ENCODE measurements at regions not wholly inside any gene's neighbourhood (a gene's known extent, or its start where the extent isn't known, plus 50 kb on each side); places are given as distances from the start of the nearest gene placed in this dataset.
"Not testable (repeated sequence)": the region's sequence is repeated elsewhere in the genome, so short reads cannot be mapped to it uniquely, and the experiment has no call there.

- DNase-seq = no peak
- no peak for ATAC-seq
- H3K27me3 ChIP-seq (ENCODE audit: control insufficient read depth, insufficient read depth) = no peaks in the 10 kb centered on the region
- no peak overlapping the region for H3K4me3 ChIP-seq (ENCODE audit: low read length)
- intact Hi-C loops (cut with DNase I) = no loop called here
- no peak overlapping the region for H3K27ac ChIP-seq (ENCODE audit: low read length)
- H3K9me3 ChIP-seq (ENCODE audit: control insufficient read depth, low read length) = no peaks in the 10 kb centered on the region
- 86% methylated on average over 2 of the region's 2 CpGs for WGBS
- H3K4me1 ChIP-seq (ENCODE audit: control insufficient read depth, insufficient read depth, low read length) = no peaks in the 10 kb centered on the region
Observed at GRCh38 chr2:126275098-126275497, 380.9 kb upstream of the GYPC start.

- H3K27me3 ChIP-seq (ENCODE audit: control insufficient read depth, insufficient read depth); ATAC-seq; H3K27ac ChIP-seq (ENCODE audit: low read length); H3K4me1 ChIP-seq (ENCODE audit: control insufficient read depth, insufficient read depth, low read length); DNase-seq; intact Hi-C loops (cut with DNase I); H3K4me3 ChIP-seq (ENCODE audit: low read length); H3K9me3 ChIP-seq (ENCODE audit: control insufficient read depth, low read length): not testable (repeated sequence)
Observed at GRCh38 chr2:126276268-126276667, 379.7 kb upstream of the GYPC start.

GRCh38 chr2:126288362-126288761 is 367.6 kb upstream of the GYPC start:
- H3K27ac ChIP-seq (ENCODE audit: low read length) = no peak overlapping the region
- WGBS = 69% methylated on average over 1 of the region's 1 CpG
- no peaks in the 10 kb centered on the region for H3K9me3 ChIP-seq (ENCODE audit: control insufficient read depth, low read length)
- no peaks in the 10 kb centered on the region for H3K27me3 ChIP-seq (ENCODE audit: control insufficient read depth, insufficient read depth)
- intact Hi-C loops (cut with DNase I) = no loop called here
- DNase-seq = no peak
- no peak overlapping the region for H3K4me3 ChIP-seq (ENCODE audit: low read length)
- ATAC-seq = no peak
- no peaks in the 10 kb centered on the region for H3K4me1 ChIP-seq (ENCODE audit: control insufficient read depth, insufficient read depth, low read length)

- H3K4me1 ChIP-seq (ENCODE audit: control insufficient read depth, insufficient read depth, low read length); H3K27ac ChIP-seq (ENCODE audit: low read length); intact Hi-C loops (cut with DNase I); H3K9me3 ChIP-seq (ENCODE audit: control insufficient read depth, low read length); ATAC-seq; H3K4me3 ChIP-seq (ENCODE audit: low read length); DNase-seq; H3K27me3 ChIP-seq (ENCODE audit: control insufficient read depth, insufficient read depth): not testable (repeated sequence)
- WGBS = 93% methylated on average over 1 of the region's 1 CpG
Observed at GRCh38 chr2:126293962-126294361, 362.0 kb upstream of the GYPC start.

GRCh38 chr2:126299469-126299976 is 356.4 kb upstream of the GYPC start:
- no peak for DNase-seq

GRCh38 chr2:126300348-126300747 is 355.6 kb upstream of the GYPC start:
- no peaks in the 10 kb centered on the region for H3K27me3 ChIP-seq (ENCODE audit: control insufficient read depth, insufficient read depth)
- 82% methylated on average over 1 of the region's 1 CpG for WGBS
- ATAC-seq (no peak), DNase-seq (no peak)
- intact Hi-C loops (cut with DNase I) = no loop called here
- H3K9me3 ChIP-seq (ENCODE audit: control insufficient read depth, low read length) = no peaks in the 10 kb centered on the region
- H3K4me1 ChIP-seq (ENCODE audit: control insufficient read depth, insufficient read depth, low read length) = no peaks in the 10 kb centered on the region
- no peak overlapping the region for H3K27ac ChIP-seq (ENCODE audit: low read length)
- no peak overlapping the region for H3K4me3 ChIP-seq (ENCODE audit: low read length)

More at GRCh38 chr2:126299469-126299976, 356.4 kb upstream of the GYPC start:
- intact Hi-C loops (cut with DNase I) = no loop called here
- no peaks in the 10 kb centered on the region for H3K27me3 ChIP-seq (ENCODE audit: control insufficient read depth, insufficient read depth)
- ATAC-seq = no peak
- no peak overlapping the region for H3K4me3 ChIP-seq (ENCODE audit: low read length)
- WGBS = 83% methylated on average over 2 of the region's 2 CpGs
- H3K9me3 ChIP-seq (ENCODE audit: control insufficient read depth, low read length) = no peaks in the 10 kb centered on the region
- no peak overlapping the region for H3K27ac ChIP-seq (ENCODE audit: low read length)
- no peaks in the 10 kb centered on the region for H3K4me1 ChIP-seq (ENCODE audit: control insufficient read depth, insufficient read depth, low read length)

- ATAC-seq = no peak
Observed at GRCh38 chr2:126302043-126302442, 353.9 kb upstream of the GYPC start.

GRCh38 chr2:126303113-126303512 is 352.8 kb upstream of the GYPC start:
- DNase-seq = no peak
- 41% methylated on average over 5 of the region's 5 CpGs for WGBS
- Histone ChIP-seq H3K27me3 (ENCODE audit: control insufficient read depth, insufficient read depth) (no peaks in the 10 kb centered on the region), H3K27ac (ENCODE audit: low read length) (no peak overlapping the region), H3K4me3 (ENCODE audit: low read length) (no peak overlapping the region), H3K4me1 (ENCODE audit: control insufficient read depth, insufficient read depth, low read length) (no peaks in the 10 kb centered on the region), H3K9me3 (ENCODE audit: control insufficient read depth, low read length) (no peaks in the 10 kb centered on the region)
- intact Hi-C loops (cut with DNase I) = no loop called here
- ATAC-seq = no peak

More at GRCh38 chr2:126302043-126302442, 353.9 kb upstream of the GYPC start:
- Histone ChIP-seq H3K27ac (ENCODE audit: low read length) (no peak overlapping the region), H3K27me3 (ENCODE audit: control insufficient read depth, insufficient read depth) (no peaks in the 10 kb centered on the region), H3K9me3 (ENCODE audit: control insufficient read depth, low read length) (no peaks in the 10 kb centered on the region), H3K4me3 (ENCODE audit: low read length) (no peak overlapping the region), H3K4me1 (ENCODE audit: control insufficient read depth, insufficient read depth, low read length) (no peaks in the 10 kb centered on the region)
- WGBS = 22% methylated on average over 3 of the region's 3 CpGs
- no peak for DNase-seq
- intact Hi-C loops (cut with DNase I) = no loop called here

- intact Hi-C loops (cut with DNase I) = no loop called here
- no peak for DNase-seq
- Histone ChIP-seq H3K27me3 (ENCODE audit: control insufficient read depth, insufficient read depth) (no peaks in the 10 kb centered on the region), H3K4me1 (ENCODE audit: control insufficient read depth, insufficient read depth, low read length) (no peaks in the 10 kb centered on the region), H3K9me3 (ENCODE audit: control insufficient read depth, low read length) (no peaks in the 10 kb centered on the region), H3K4me3 (ENCODE audit: low read length) (no peak overlapping the region), H3K27ac (ENCODE audit: low read length) (no peak overlapping the region)
- WGBS = 59% methylated on average over 2 of the region's 2 CpGs
- ATAC-seq = no peak
Observed at GRCh38 chr2:126304154-126304553, 351.8 kb upstream of the GYPC start.

- H3K4me3 ChIP-seq (ENCODE audit: low read length) = no peak overlapping the region
- WGBS = 81% methylated on average over 4 of the region's 4 CpGs
- intact Hi-C loops (cut with DNase I) = no loop called here
Observed at GRCh38 chr2:126306539-126306938, 349.4 kb upstream of the GYPC start.

GRCh38 chr2:126307740-126308139 is 348.2 kb upstream of the GYPC start:
- WGBS = 54% methylated on average over 8 of the region's 8 CpGs
- H3K4me1 ChIP-seq (ENCODE audit: control insufficient read depth, insufficient read depth, low read length) = no peaks in the 10 kb centered on the region
- H3K4me3 ChIP-seq (ENCODE audit: low read length) = no peak overlapping the region
- ATAC-seq (no peak), DNase-seq (no peak)
- intact Hi-C loops (cut with DNase I) = no loop called here
- no peaks in the 10 kb centered on the region for H3K27me3 ChIP-seq (ENCODE audit: control insufficient read depth, insufficient read depth)
- H3K27ac ChIP-seq (ENCODE audit: low read length) = no peak overlapping the region
- no peaks in the 10 kb centered on the region for H3K9me3 ChIP-seq (ENCODE audit: control insufficient read depth, low read length)

More at GRCh38 chr2:126306539-126306938, 349.4 kb upstream of the GYPC start:
- Histone ChIP-seq H3K4me1 (ENCODE audit: control insufficient read depth, insufficient read depth, low read length) (no peaks in the 10 kb centered on the region), H3K9me3 (ENCODE audit: control insufficient read depth, low read length) (no peaks in the 10 kb centered on the region), H3K27me3 (ENCODE audit: control insufficient read depth, insufficient read depth) (no peaks in the 10 kb centered on the region), H3K27ac (ENCODE audit: low read length) (no peak overlapping the region)
- DNase-seq = no peak
- no peak for ATAC-seq

GRCh38 chr2:126309185-126309584 is 346.8 kb upstream of the GYPC start:
- DNase-seq (no peak), ATAC-seq (no peak)
- 88% methylated on average over 2 of the region's 2 CpGs for WGBS
- Histone ChIP-seq H3K9me3 (ENCODE audit: control insufficient read depth, low read length) (no peaks in the 10 kb centered on the region), H3K27ac (ENCODE audit: low read length) (no peak overlapping the region), H3K27me3 (ENCODE audit: control insufficient read depth, insufficient read depth) (no peaks in the 10 kb centered on the region), H3K4me1 (ENCODE audit: control insufficient read depth, insufficient read depth, low read length) (no peaks in the 10 kb centered on the region), H3K4me3 (ENCODE audit: low read length) (no peak overlapping the region)
- intact Hi-C loops (cut with DNase I) = no loop called here
